SH-SY5Y (cell line): ENCODE measurements at regions not wholly inside any gene's neighbourhood (a gene's known extent, or its start where the extent isn't known, plus 50 kb on each side); places are given as distances from the start of the nearest gene placed in this dataset.

ENCODE experiments used
- GATA2 ChIP-seq: IDR thresholded peaks from 2 replicates; pipeline ENCODE4 v1.6.1; 2011; ENCODE audit warnings: mild to moderate bottlenecking, low read depth, low read length
- GATA3 ChIP-seq: IDR thresholded peaks from 2 replicates; pipeline ENCODE4 v1.6.1; 2011; ENCODE audit warnings: low read depth, mild to moderate bottlenecking, low read length, moderate library complexity

GRCh38 chr7:142364551-142364950, 106.7 kb upstream of the PRSS58 start:
- TF ChIP-seq GATA2, result no peak

GRCh38 chr7:142362349-142362748, 104.5 kb upstream of the PRSS58 start:
- TF ChIP-seq GATA2, result no peak
- no peak for TF ChIP-seq GATA3

- TF ChIP-seq GATA2 (no peak), GATA3 (no peak)
These were observed 101.9 kb upstream of the PRSS58 start for GRCh38 chr7:142359694-142360279.

- TF ChIP-seq GATA2 (no peak), GATA3 (no peak)
These were observed 100.2 kb upstream of the PRSS58 start for GRCh38 chr7:142357953-142358520.

- TF ChIP-seq GATA2, result no peak
- no peak for TF ChIP-seq GATA3
These were observed 98.3 kb upstream of the PRSS58 start for GRCh38 chr7:142356166-142356565.

GRCh38 chr7:142355328-142355727, 97.5 kb upstream of the PRSS58 start:
- TF ChIP-seq GATA2, result no peak
- TF ChIP-seq GATA3, result no peak

- TF ChIP-seq GATA3, result no peak
- no peak for TF ChIP-seq GATA2
These were observed 95.5 kb upstream of the PRSS58 start for GRCh38 chr7:142353147-142354060.

- TF ChIP-seq GATA2 (no peak), GATA3 (no peak)
These were observed 94.7 kb upstream of the PRSS58 start for GRCh38 chr7:142352543-142352942.

GRCh38 chr7:142351145-142351544, 93.3 kb upstream of the PRSS58 start:
- TF ChIP-seq GATA3 (no peak), GATA2 (no peak)

- no peak for TF ChIP-seq GATA3
- no peak for TF ChIP-seq GATA2
These were observed 92.0 kb upstream of the PRSS58 start for GRCh38 chr7:142349670-142350405.

- TF ChIP-seq GATA3 (no peak), GATA2 (no peak)
These were observed 91.1 kb upstream of the PRSS58 start for GRCh38 chr7:142348921-142349405.

- no peak for TF ChIP-seq GATA2
These were observed 90.2 kb upstream of the PRSS58 start for GRCh38 chr7:142348100-142348499.

GRCh38 chr7:142347091-142347490, 89.2 kb upstream of the PRSS58 start:
- TF ChIP-seq GATA3 (no peak), GATA2 (no peak)

GRCh38 chr7:142345811-142346210, 88.0 kb upstream of the PRSS58 start:
- TF ChIP-seq GATA2 (no peak), GATA3 (no peak)
